ENCODE measurements at regions not wholly inside any gene's neighbourhood (a gene's known extent, or its start where the extent isn't known, plus 50 kb on each side); places are given as distances from the start of the nearest gene placed in this dataset.

- Histone ChIP-seq H2AFZ (ENCODE audit: low read depth, low read length) (no peak overlapping the region), H3K9ac (replicated peaks; ENCODE audit: extremely low read depth, insufficient read depth, low read length) (no peak overlapping the region), H3K27ac (ENCODE audit: insufficient read depth, low read depth, low read length) (no peak overlapping the region), H3K79me2 (ENCODE audit: control insufficient read depth, insufficient read depth, low read length) (no peaks in the 10 kb centered on the region), H3K4me1 (ENCODE audit: control insufficient read depth, extremely low read depth, insufficient read depth, low read length) (no peaks in the 10 kb centered on the region), H4K20me1 (replicated peaks; ENCODE audit: control insufficient read depth, extremely low read depth, insufficient read depth, low read length) (no peaks in the 10 kb centered on the region), H3K4me2 (ENCODE audit: insufficient read depth, low read length) (no peak overlapping the region), H3K36me3 (ENCODE audit: control insufficient read depth in 2 of 2, extremely low read depth in 1 of 2, insufficient read depth in 2 of 2, low read length in 2 of 2) (no peaks in the 10 kb centered on the region), H3K27me3 (ENCODE audit: control insufficient read depth in 2 of 2, insufficient read depth in 2 of 2, low read length in 2 of 2) (no peaks in the 10 kb centered on the region), H3K9me1 (replicated peaks; ENCODE audit: control insufficient read depth, extremely low read depth, insufficient read depth, low read length) (no peaks in the 10 kb centered on the region), H3K4me3 (replicated peaks in 1 of 3; ENCODE audit: insufficient read depth in 1 of 3, low read depth in 1 of 3, low read length in 3 of 3) (no peak overlapping the region), H3K9me3 (replicated peaks; ENCODE audit: control insufficient read depth, insufficient read depth, low read length) (no peaks in the 10 kb centered on the region)
- CTCF ChIA-PET = no interaction called here
- intact Hi-C loops (cut with micrococcal nuclease) (no loop called here), dilution Hi-C loops (cut with MboI; ENCODE audit: extremely low pct_ligation_motif_present, low sequenced_read_pairs) (no loop called here)
- FAIRE-seq (no peak), DNase-seq (ENCODE audit: low read depth, low spot score) (no peak)
- POLR2A ChIA-PET = no interaction called here
- TF ChIP-seq MYC (IDR thresholded peaks at IDR 0.05; ENCODE audit: low read depth, low read length) = no peak
- no peak for TF ChIP-seq POLR2AphosphoS5 (IDR thresholded peaks at IDR 0.05; ENCODE audit: insufficient read depth, low read depth, low read length)
- TF ChIP-seq JUN (IDR thresholded peaks at IDR 0.05; ENCODE audit: borderline replicate concordance, insufficient read depth, insufficient read length, low read depth) = no peak
- TF ChIP-seq POLR2A (IDR thresholded peaks at IDR 0.05; ENCODE audit: low read depth, low read length) = no peak
- TF ChIP-seq FOS (IDR thresholded peaks at IDR 0.05; ENCODE audit: borderline replicate concordance, insufficient read depth, low read length) = no peak
- no peak for TF ChIP-seq MAX (IDR thresholded peaks at IDR 0.05; ENCODE audit: insufficient read depth, insufficient read length)
- TF ChIP-seq CTCF (IDR thresholded peaks at IDR 0.05; ENCODE audit: extremely low read depth in 1 of 2, insufficient read depth in 1 of 2, low read depth in 1 of 2, low read length in 2 of 2) = no peak
- no peak for TF ChIP-seq GATA2 (IDR thresholded peaks at IDR 0.05; ENCODE audit: insufficient read depth, insufficient read length, low read depth, low read length)
- TF ChIP-seq EZH2 (IDR thresholded peaks at IDR 0.05; ENCODE audit: borderline replicate concordance, low read depth, low read length, severe bottlenecking) = no peak
- no TSS peak for BruUV-seq (replicated peaks)
Measured at GRCh38 chr3:21801631-21802030, 50.6 kb upstream of the ZNF385D start.

Measured in endothelial cell of umbilical vein (primary cell).